H9 (cell line): ENCODE measurements at regions not wholly inside any gene's neighbourhood (a gene's known extent, or its start where the extent isn't known, plus 50 kb on each side); places are given as distances from the start of the nearest gene placed in this dataset.

ENCODE experiments used
- DNase-seq: peaks from one replicate; pipeline ENCODE4 v3.0.0-alpha.2; 2017
- H2AFZ ChIP-seq: one replicate; pipeline ENCODE4 v1.6.1; 2013; ENCODE audit warnings: mild to moderate bottlenecking, low read length, control low read depth, moderate library complexity
- H2AK5ac ChIP-seq: 2 replicates; pipeline ENCODE4 v1.6.1; 2013; ENCODE audit warnings: low read length, control low read depth, mixed read lengths; ENCODE audit not compliant: insufficient read length
- H2BK120ac ChIP-seq: one replicate; pipeline ENCODE4 v1.6.1; 2013; ENCODE audit warnings: low read depth, mild to moderate bottlenecking, low read length, control low read depth, inconsistent platforms; ENCODE audit not compliant: poor library complexity, severe bottlenecking
- H2BK12ac ChIP-seq: 2 replicates; pipeline ENCODE4 v1.6.1; 2013; ENCODE audit warnings: low read length, control low read depth, mixed read lengths, low read depth; ENCODE audit not compliant: insufficient read length
- H2BK15ac ChIP-seq: 2 replicates; pipeline ENCODE4 v1.6.1; 2013; ENCODE audit warnings: low read depth, low read length, control low read depth
- H2BK20ac ChIP-seq: one replicate; pipeline ENCODE4 v1.6.1; 2013; ENCODE audit warnings: low read depth, mild to moderate bottlenecking, low read length, control low read depth, inconsistent platforms; ENCODE audit not compliant: poor library complexity, severe bottlenecking
- H2BK5ac ChIP-seq: 2 replicates; pipeline ENCODE4 v1.6.1; 2013; ENCODE audit warnings: low read length, control low read depth, mixed read lengths; ENCODE audit not compliant: insufficient read length
- H3K14ac ChIP-seq: 2 replicates; pipeline ENCODE4 v1.6.1; 2013; ENCODE audit warnings: low read length, control low read depth; ENCODE audit not compliant: insufficient read depth
- H3K18ac ChIP-seq: 2 replicates; pipeline ENCODE4 v1.6.1; 2013; ENCODE audit warnings: low read depth, mild to moderate bottlenecking, mixed read lengths, low read length, control low read depth; ENCODE audit not compliant: insufficient read length
- H3K23ac ChIP-seq: 2 replicates; pipeline ENCODE4 v1.6.1; 2013; ENCODE audit warnings: low read length, control low read depth, mixed read lengths, low read depth; ENCODE audit not compliant: insufficient read length
- H3K23me2 ChIP-seq: 2 replicates; pipeline ENCODE4 v1.6.1; 2013; ENCODE audit warnings: low read depth, mild to moderate bottlenecking, mixed read lengths, low read length, control low read depth; ENCODE audit not compliant: insufficient read length, poor library complexity, severe bottlenecking
- H3K27ac ChIP-seq: 2 replicates; pipeline ENCODE4 v1.5.1; 2013; ENCODE audit warnings: low read length, control low read depth, mixed read lengths, low read depth; ENCODE audit not compliant: insufficient read length
- H3K27me3 ChIP-seq: 2 replicates; pipeline ENCODE4 v1.6.1; 2013; ENCODE audit warnings: low read length, control low read depth, inconsistent platforms; ENCODE audit not compliant: insufficient read depth
- H3K4ac ChIP-seq: 2 replicates; pipeline ENCODE4 v1.6.1; 2013; ENCODE audit warnings: low read depth, mild to moderate bottlenecking, control low read depth, inconsistent platforms, low read length, moderate library complexity
- H3K4me1 ChIP-seq: 2 replicates; pipeline ENCODE4 v1.6.1; 2013; ENCODE audit warnings: low read length, control low read depth, inconsistent platforms; ENCODE audit not compliant: insufficient read depth
- H3K4me2 ChIP-seq: 2 replicates; pipeline ENCODE4 v1.6.1; 2013; ENCODE audit warnings: low read length, control low read depth, mixed read lengths; ENCODE audit not compliant: insufficient read length, insufficient read depth
- H3K56ac ChIP-seq: 2 replicates; pipeline ENCODE4 v1.6.1; 2013; ENCODE audit warnings: low read depth, mild to moderate bottlenecking, mixed read lengths, low read length, control low read depth; ENCODE audit not compliant: insufficient read length
- H3K79me1 ChIP-seq: 2 replicates; pipeline ENCODE4 v1.6.1; 2013; ENCODE audit warnings: low read depth, mild to moderate bottlenecking, moderate library complexity, low read length, control low read depth, inconsistent platforms; ENCODE audit not compliant: insufficient read depth, poor library complexity, severe bottlenecking
- H3K79me2 ChIP-seq: 2 replicates; pipeline ENCODE4 v1.6.1; 2013; ENCODE audit warnings: low read length, control low read depth, inconsistent platforms; ENCODE audit not compliant: insufficient read depth
- H3K9ac ChIP-seq: 2 replicates; pipeline ENCODE4 v1.6.1; 2013; ENCODE audit warnings: low read length, control low read depth, mixed read lengths; ENCODE audit not compliant: insufficient read length; ENCODE audit errors: extremely low read depth
- H3K9me3 ChIP-seq: one replicate; pipeline ENCODE4 v1.6.1; 2013; ENCODE audit warnings: low read depth, low read length, inconsistent platforms; ENCODE audit not compliant: control insufficient read depth
- H3T11ph ChIP-seq: one replicate; pipeline ENCODE4 v1.6.1; 2013; ENCODE audit warnings: mild to moderate bottlenecking, low read length, control low read depth, inconsistent platforms
- H4K20me1 ChIP-seq: one replicate; pipeline ENCODE4 v1.6.1; 2013; ENCODE audit not compliant: control insufficient read depth, insufficient read length, insufficient read depth
- H4K5ac ChIP-seq: 2 replicates; pipeline ENCODE4 v1.6.1; 2013; ENCODE audit warnings: low read depth, mild to moderate bottlenecking, mixed read lengths, low read length, control low read depth; ENCODE audit not compliant: insufficient read length
- H4K8ac ChIP-seq: replicated peaks from 2 replicates; pipeline ENCODE4 v1.6.1; 2013; ENCODE audit warnings: low read length, control low read depth, mixed read lengths, low read depth; ENCODE audit not compliant: insufficient read length
- H4K91ac ChIP-seq: 2 replicates; pipeline ENCODE4 v1.6.1; 2013; ENCODE audit warnings: low read depth, mild to moderate bottlenecking, moderate library complexity, mixed read lengths, low read length, control low read depth; ENCODE audit not compliant: insufficient read length
- H3K27ac Mint-ChIP-seq, 3 experiments: 2 replicates in 2 of 3; 3 replicates in 1 of 3; pipeline ENCODE4 v1.8.0; 2020 to 2021; ENCODE audit warnings: mixed read lengths in 3 of 3, mild to moderate bottlenecking in 1 of 3, moderate library complexity in 1 of 3
- H3K27me3 Mint-ChIP-seq: 2 replicates; pipeline ENCODE4 v1.8.0; 2021; ENCODE audit warnings: low read depth, mild to moderate bottlenecking, moderate library complexity, mixed read lengths
- H3K36me3 Mint-ChIP-seq, 3 experiments: 2 replicates in 2 of 3; 3 replicates in 1 of 3; pipeline ENCODE4 v1.8.0; 2020 to 2021; ENCODE audit warnings: low read depth in 3 of 3, mixed read lengths in 3 of 3; ENCODE audit not compliant: insufficient read depth in 1 of 3
- H3K4me1 Mint-ChIP-seq, 2 experiments: 2 replicates each; pipeline ENCODE4 v1.8.0; 2020; ENCODE audit warnings: mixed read lengths in 2 of 2
- H3K4me3 Mint-ChIP-seq, 2 experiments: 2 replicates in 1 of 2; 3 replicates in 1 of 2; pipeline ENCODE4 v1.8.0; 2020 to 2021; ENCODE audit warnings: mild to moderate bottlenecking in 2 of 2, mixed read lengths in 2 of 2, moderate library complexity in 1 of 2
- H3K9me3 Mint-ChIP-seq, 2 experiments: 2 replicates in 1 of 2; 3 replicates in 1 of 2; pipeline ENCODE4 v1.8.0; 2020; ENCODE audit warnings: mild to moderate bottlenecking in 2 of 2, mixed read lengths in 2 of 2, moderate library complexity in 1 of 2
- WGBS: extraction: QIAGEN DNeasy Blood & Tissue Kit; methylation state at CpG from one replicate; pipeline ENCODE4 v1.1.7; 2013; ENCODE audit warnings: missing lambda C conversion rate, low lambda C conversion rate, mixed read lengths; ENCODE audit not compliant: insufficient read length; ENCODE audit errors: extremely low coverage; 5-methylcytosine and 5-hydroxymethylcytosine counted together
- TF ChIP-seq, protein P1 (sequence below): fragments of 200-600 bp; sonication (generic); conservative IDR thresholded peaks from 3 replicates; pipeline ENCODE4 v1.8.0; 2021; ENCODE audit warnings: antibody characterized with exemption, mild to moderate bottlenecking

DNA sequence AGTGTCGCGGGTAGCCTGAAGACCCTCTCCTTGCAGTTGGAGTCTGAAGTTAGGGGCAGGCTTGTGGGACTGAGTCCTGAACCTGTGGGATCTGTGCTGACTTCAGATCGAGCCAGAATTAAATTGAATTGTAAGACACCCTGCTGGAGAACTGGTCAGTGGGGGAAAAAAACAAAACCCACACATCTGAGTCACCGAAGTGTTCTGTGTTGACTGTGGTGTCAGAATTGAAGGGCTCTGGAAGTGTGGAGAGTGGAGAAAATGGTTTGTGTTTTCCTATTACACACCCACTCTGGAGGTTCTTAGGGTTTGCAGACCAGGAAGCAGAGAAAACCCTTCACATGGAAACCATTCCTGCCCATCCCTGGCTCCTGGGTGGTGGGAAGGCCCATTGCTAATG lies 209.5 kb upstream of the GALNT2 start:
- Histone ChIP-seq H3K23ac (no peak overlapping the region), H3K79me1 (no peaks in the 10 kb centered on the region), H3K27me3 (no peaks in the 10 kb centered on the region), H3K18ac (no peak overlapping the region), H2BK120ac (no peak overlapping the region), H3T11ph (no peak overlapping the region), H4K5ac (no peak overlapping the region), H3K23me2 (no peaks in the 10 kb centered on the region), H3K9me3 (no peaks in the 10 kb centered on the region), H3K27ac (no peak overlapping the region), H4K8ac (no peak overlapping the region), H3K56ac (no peak overlapping the region), H3K4me2 (no peak overlapping the region), H3K14ac (no peak overlapping the region), H3K4ac (no peak overlapping the region), H2BK5ac (no peak overlapping the region), H4K91ac (no peak overlapping the region), H2AFZ (no peak overlapping the region), H4K20me1 (no peaks in the 10 kb centered on the region), H3K4me1 (peaks cover 6% of the 10 kb centered on the region; the same call in 1 of the 2 replicates), H2BK20ac (no peak overlapping the region), H3K9ac (no peak overlapping the region), H2AK5ac (no peak overlapping the region), H2BK12ac (no peak overlapping the region), H3K79me2 (no peaks in the 10 kb centered on the region), H2BK15ac (no peak overlapping the region)
- no CpG with 5 or more reads among the region's 4 CpGs for WGBS
- TF ChIP-seq, protein P1, sequence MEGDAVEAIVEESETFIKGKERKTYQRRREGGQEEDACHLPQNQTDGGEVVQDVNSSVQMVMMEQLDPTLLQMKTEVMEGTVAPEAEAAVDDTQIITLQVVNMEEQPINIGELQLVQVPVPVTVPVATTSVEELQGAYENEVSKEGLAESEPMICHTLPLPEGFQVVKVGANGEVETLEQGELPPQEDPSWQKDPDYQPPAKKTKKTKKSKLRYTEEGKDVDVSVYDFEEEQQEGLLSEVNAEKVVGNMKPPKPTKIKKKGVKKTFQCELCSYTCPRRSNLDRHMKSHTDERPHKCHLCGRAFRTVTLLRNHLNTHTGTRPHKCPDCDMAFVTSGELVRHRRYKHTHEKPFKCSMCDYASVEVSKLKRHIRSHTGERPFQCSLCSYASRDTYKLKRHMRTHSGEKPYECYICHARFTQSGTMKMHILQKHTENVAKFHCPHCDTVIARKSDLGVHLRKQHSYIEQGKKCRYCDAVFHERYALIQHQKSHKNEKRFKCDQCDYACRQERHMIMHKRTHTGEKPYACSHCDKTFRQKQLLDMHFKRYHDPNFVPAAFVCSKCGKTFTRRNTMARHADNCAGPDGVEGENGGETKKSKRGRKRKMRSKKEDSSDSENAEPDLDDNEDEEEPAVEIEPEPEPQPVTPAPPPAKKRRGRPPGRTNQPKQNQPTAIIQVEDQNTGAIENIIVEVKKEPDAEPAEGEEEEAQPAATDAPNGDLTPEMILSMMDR: no peak
- H3K27me3 Mint-ChIP-seq: peaks cover 3% of the 10 kb centered on the region; the same call in 1 of the 2 replicates
- no peaks in the 10 kb centered on the region for H3K36me3 Mint-ChIP-seq
- H3K27ac Mint-ChIP-seq: no peak overlapping the region
- H3K9me3 Mint-ChIP-seq: no peaks in the 10 kb centered on the region
- H3K4me3 Mint-ChIP-seq: no peak overlapping the region
- peaks cover 26 to 28% of the 10 kb centered on the region in 2 experiments for H3K4me1 Mint-ChIP-seq
- DNase-seq: no peak
